Peyer's patch (tissue), 4 donors: ENCODE measurements at regions not wholly inside any gene's neighbourhood (a gene's known extent, or its start where the extent isn't known, plus 50 kb on each side); places are given as distances from the start of the nearest gene placed in this dataset.
"Not testable (repeated sequence)": the region's sequence is repeated elsewhere in the genome, so short reads cannot be mapped to it uniquely, and the experiment has no call there.

Experiments
- DNase-seq, 3 donors: peaks; one replicate each; pipeline ENCODE4 v3.0.0-alpha.2; 2017 to 2019
- H3K27ac ChIP-seq, 4 donors: fragments of 200-600 bp; sonication (generic); one replicate each; pipeline ENCODE4 v1.5.1; 2016 to 2019
- H3K27me3 ChIP-seq, 2 donors: fragments of 200-600 bp; sonication (generic); one replicate each; pipeline ENCODE4 v1.5.1; 2019
- H3K36me3 ChIP-seq, 3 donors: fragments of 200-600 bp; sonication (generic); one replicate each; pipeline ENCODE4 v1.5.1; 2016 to 2019
- H3K4me1 ChIP-seq, 4 donors: fragments of 200-600 bp; sonication (generic); one replicate each; pipeline ENCODE4 v1.5.1; 2016 to 2019
- H3K4me3 ChIP-seq, 4 donors: fragments of 200-600 bp; sonication (generic); 1 replicate in 3 of 4; 2 replicates in 1 of 4; pipeline ENCODE4 v1.5.1; 2016 to 2019; ENCODE audit warnings: mild to moderate bottlenecking in 1 of 4
- H3K9me3 ChIP-seq, 4 donors: fragments of 200-600 bp; sonication (generic); one replicate each; pipeline ENCODE4 v1.5.1; 2016 to 2019; ENCODE audit warnings: mild to moderate bottlenecking in 1 of 4
- POLR2A ChIP-seq, 2 donors: fragments of 450-650 bp; IDR thresholded peaks; one replicate each; pipeline ENCODE4 v1.5.1; 2017; ENCODE audit warnings: antibody characterized with exemption in 2 of 2, mild to moderate bottlenecking in 2 of 2, moderate library complexity in 2 of 2
- TF ChIP-seq, protein P1 (sequence below), 6 experiments: fragments of 450-650 bp in 4 of 6; fragments of 200-600 bp in 2 of 6; sonication (generic) in 1 of 6; IDR thresholded peaks; one replicate each; pipeline ENCODE4 v1.5.1; 2017 to 2019; ENCODE audit warnings: antibody characterized with exemption in 6 of 6, mild to moderate bottlenecking in 3 of 6, moderate library complexity in 1 of 6

DNA sequence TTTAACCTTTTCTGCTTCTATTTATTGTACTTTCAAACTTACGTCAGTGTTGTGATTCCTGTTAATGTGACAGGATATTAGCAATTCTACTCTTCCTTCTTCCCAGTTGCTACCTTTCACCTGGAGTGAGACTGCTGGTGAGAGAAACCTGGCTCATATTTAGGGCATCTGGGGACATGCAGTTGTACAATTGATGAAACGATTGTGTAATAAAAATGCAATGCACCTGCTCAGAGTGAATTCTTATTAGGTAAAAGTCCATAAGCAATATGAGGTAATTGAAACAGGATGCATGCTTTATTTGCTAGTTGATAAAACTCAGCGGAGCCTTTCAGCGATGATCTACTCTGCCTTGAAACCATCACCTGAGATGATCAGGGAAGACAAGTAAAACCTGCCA lies 116.1 kb upstream of the FBXO33 start:
- no peak overlapping the region for H3K4me3 ChIP-seq
- no peaks in the 10 kb centered on the region for H3K4me1 ChIP-seq
- H3K36me3 ChIP-seq, result no peaks in the 10 kb centered on the region
- TF ChIP-seq, protein P1, sequence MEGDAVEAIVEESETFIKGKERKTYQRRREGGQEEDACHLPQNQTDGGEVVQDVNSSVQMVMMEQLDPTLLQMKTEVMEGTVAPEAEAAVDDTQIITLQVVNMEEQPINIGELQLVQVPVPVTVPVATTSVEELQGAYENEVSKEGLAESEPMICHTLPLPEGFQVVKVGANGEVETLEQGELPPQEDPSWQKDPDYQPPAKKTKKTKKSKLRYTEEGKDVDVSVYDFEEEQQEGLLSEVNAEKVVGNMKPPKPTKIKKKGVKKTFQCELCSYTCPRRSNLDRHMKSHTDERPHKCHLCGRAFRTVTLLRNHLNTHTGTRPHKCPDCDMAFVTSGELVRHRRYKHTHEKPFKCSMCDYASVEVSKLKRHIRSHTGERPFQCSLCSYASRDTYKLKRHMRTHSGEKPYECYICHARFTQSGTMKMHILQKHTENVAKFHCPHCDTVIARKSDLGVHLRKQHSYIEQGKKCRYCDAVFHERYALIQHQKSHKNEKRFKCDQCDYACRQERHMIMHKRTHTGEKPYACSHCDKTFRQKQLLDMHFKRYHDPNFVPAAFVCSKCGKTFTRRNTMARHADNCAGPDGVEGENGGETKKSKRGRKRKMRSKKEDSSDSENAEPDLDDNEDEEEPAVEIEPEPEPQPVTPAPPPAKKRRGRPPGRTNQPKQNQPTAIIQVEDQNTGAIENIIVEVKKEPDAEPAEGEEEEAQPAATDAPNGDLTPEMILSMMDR (IDR thresholded peaks at IDR 0.05), result no peak
- TF ChIP-seq POLR2A (IDR thresholded peaks at IDR 0.05), result no peak
- no peaks in the 10 kb centered on the region for H3K9me3 ChIP-seq
- no peak overlapping the region for H3K27ac ChIP-seq
- no peaks in the 10 kb centered on the region for H3K27me3 ChIP-seq
- DNase-seq, result no peak

DNA sequence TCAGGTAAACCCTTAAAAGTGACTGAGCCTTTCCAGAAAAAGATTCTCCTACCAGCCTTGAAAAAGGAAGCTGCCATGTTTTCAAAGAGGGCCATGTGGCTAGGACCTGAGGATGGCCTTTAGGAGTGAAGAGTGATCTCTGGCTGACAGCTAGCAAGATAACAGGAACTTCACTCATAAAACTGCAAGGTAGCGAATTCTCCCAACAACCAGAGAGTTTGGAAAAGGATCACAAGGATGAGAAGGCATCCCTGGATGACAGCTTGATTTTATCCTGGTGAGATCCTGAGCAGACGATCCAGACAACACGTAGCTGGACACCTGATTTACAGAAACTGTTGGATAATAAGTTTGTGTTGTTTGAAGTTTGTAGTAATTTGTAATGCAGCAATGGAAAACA lies 115.6 kb upstream of the FBXO33 start:
- no peak for DNase-seq
- no peaks in the 10 kb centered on the region for H3K27me3 ChIP-seq
- no peaks in the 10 kb centered on the region for H3K4me1 ChIP-seq
- no peak overlapping the region for H3K4me3 ChIP-seq
- no peak overlapping the region for H3K27ac ChIP-seq
- TF ChIP-seq, protein P1 (IDR thresholded peaks at IDR 0.05), result no peak
- TF ChIP-seq POLR2A (IDR thresholded peaks at IDR 0.05), result no peak
- H3K9me3 ChIP-seq, result no peaks in the 10 kb centered on the region
- no peaks in the 10 kb centered on the region for H3K36me3 ChIP-seq

DNA sequence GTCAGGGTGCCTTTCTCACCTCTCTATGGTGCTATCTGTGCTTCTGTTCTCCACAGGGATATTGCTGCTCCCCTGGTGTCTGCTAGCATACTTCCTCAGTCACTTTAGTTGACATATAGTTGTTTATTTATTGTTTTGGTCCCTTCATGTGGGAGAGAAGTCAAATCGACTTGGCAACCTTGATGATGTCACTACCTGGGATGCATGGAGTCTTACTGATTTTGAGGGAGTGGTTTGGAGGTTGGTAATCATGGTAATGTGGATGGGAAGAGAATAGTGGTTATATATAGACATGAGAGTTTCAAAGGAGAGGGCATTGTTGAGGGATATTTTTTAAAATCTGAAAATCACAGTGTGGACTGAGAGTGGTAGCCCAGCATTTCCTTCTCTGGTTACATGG lies 73.6 kb upstream of the FBXO33 start:
- no peaks in the 10 kb centered on the region for H3K27me3 ChIP-seq
- no peaks in the 10 kb centered on the region for H3K36me3 ChIP-seq
- H3K4me1 ChIP-seq, result no peaks in the 10 kb centered on the region
- no peak overlapping the region for H3K27ac ChIP-seq
- no peak overlapping the region for H3K4me3 ChIP-seq
- no peak for TF ChIP-seq POLR2A (IDR thresholded peaks at IDR 0.05)
- TF ChIP-seq, protein P1 (IDR thresholded peaks at IDR 0.05), result no peak
- no peak for DNase-seq
- H3K9me3 ChIP-seq, result no peaks in the 10 kb centered on the region

DNA sequence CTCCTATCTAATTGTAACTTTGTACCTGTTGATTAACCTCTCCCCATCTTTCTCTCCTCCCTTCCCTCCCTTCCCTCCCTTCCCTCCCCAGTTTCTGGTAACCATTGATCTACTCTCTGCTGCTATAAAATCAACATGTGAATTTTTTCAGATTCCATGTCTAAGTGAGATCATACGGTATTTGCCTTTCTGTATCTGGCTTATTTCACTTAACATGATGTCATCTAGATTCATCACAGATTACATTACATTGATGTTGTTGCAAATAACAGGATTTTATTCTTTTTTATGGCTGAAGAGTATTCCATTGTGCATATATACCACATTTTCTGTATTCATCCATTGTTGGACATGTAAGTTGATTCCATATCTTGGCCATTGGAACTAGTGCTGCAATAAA lies 68.0 kb upstream of the FBXO33 start:
- no peaks in the 10 kb centered on the region for H3K36me3 ChIP-seq
- H3K9me3 ChIP-seq, result peaks cover 0 to 5% (median 0%) of the 10 kb centered on the region in 4 donors
- H3K4me3 ChIP-seq, result no peak overlapping the region
- no peaks in the 10 kb centered on the region for H3K4me1 ChIP-seq
- no peak overlapping the region for H3K27ac ChIP-seq
- no peaks in the 10 kb centered on the region for H3K27me3 ChIP-seq
- no peak for TF ChIP-seq POLR2A (IDR thresholded peaks at IDR 0.05)
- TF ChIP-seq, protein P1 (IDR thresholded peaks at IDR 0.05), result no peak
- DNase-seq, result no peak

DNA sequence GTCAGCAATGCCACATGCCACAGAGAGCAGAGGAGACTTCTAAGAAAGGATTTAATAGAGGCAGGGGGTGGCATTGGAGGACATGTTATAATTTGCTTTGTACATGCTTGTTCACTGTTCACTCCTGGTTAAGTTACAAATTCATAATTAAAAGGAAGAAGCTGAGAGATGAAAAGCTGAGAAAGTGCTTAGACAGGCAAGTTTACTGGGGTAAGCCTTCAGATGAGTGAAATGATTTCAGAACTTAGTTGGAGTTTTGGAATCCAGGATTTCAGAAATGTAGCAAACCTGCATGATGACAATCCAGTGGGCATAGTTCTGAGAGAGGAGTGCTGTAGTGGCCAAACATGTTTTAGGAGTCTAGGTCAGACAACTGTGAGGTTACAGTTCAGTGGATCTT lies 67.3 kb upstream of the FBXO33 start:
- Histone ChIP-seq H3K4me3 (no peak overlapping the region), H3K36me3 (no peaks in the 10 kb centered on the region), H3K27ac (no peak overlapping the region), H3K4me1 (no peaks in the 10 kb centered on the region), H3K27me3 (no peaks in the 10 kb centered on the region), H3K9me3 (peaks cover 0 to 5% (median 0%) of the 10 kb centered on the region in 4 donors)
- TF ChIP-seq, protein P1 (IDR thresholded peaks at IDR 0.05), result no peak
- no peak for TF ChIP-seq POLR2A (IDR thresholded peaks at IDR 0.05)
- no peak for DNase-seq

DNA sequence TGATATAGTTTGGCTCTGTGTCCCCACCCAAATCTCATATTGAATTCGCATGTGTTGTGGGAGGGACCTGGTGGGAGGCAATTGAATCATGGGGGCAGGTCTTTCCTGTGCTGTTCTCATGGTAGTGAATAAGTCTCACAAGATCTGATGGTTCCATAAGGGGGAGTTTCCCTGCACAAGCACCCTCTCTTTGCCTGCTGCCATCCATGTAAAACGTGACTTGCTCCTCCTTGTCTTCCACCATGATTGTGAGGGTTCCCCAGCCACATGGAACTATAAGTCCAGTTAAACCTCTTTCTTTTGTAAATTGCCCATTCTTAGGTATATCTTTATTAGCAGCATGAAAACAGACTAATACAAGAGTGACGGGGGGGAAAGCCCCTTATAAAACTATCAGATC lies 65.4 kb upstream of the FBXO33 start:
- H3K4me3 ChIP-seq, H3K27me3 ChIP-seq, H3K27ac ChIP-seq, H3K4me1 ChIP-seq, DNase-seq, H3K9me3 ChIP-seq, H3K36me3 ChIP-seq: not testable (repeated sequence)
